ENCODE measurements at regions not wholly inside any gene's neighbourhood (a gene's known extent, or its start where the extent isn't known, plus 50 kb on each side); places are given as distances from the start of the nearest gene placed in this dataset.

DNA sequence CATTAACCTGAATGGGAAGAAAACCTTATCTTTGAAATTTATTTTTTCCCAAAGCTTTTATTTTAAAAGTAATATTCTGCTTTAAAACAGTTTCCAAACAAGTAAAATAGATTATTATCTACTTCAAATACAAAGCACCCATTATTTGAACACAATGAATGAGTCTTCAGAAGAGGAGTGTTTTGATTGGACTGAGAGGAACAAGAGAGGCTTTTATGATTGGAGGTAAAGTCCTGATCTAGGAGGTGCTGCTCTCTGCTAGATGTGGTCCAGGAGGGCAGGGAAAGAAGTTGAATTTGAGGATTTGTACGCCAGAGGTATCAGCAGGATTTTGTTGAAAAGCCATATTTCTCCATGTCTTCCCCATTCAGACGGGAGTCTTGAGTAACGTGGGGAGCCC, 900.7 kb downstream of the SOCS6 start:
- DNase-seq (ENCODE audit: low read depth, low spot score): no peak
- no peak overlapping the region for H3K27ac ChIP-seq

DNA sequence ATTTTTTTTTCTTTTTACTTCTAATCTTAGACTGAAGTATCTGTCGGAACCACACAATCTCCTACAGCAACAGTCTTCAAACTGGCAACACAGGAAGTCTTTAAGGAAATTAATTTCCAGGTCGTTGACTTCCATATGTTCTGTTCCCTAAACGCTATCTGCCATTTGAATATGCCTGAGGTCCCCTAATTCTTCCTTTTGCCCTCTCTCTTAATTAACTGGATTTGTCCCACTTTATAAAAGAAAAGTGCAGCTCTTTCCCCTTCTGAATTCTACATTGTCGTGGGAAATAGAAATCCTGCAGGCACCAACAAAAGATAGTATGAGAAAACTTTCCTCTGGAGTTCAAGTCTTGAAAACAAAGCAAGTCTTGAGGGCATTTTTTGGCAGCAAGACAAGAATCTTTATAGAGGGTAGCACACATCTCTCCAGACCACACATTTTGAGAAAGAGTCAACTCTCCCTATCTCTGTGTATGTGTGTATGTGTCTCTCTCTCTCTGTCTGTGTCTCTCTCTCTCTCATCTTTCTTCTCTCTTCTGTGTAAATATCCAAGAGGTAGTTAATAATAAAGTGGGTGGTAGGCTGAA, 879.8 kb downstream of the SOCS6 start:
- no peak overlapping the region for H3K27ac ChIP-seq
- no peak for DNase-seq (ENCODE audit: low read depth, low spot score)

DNA sequence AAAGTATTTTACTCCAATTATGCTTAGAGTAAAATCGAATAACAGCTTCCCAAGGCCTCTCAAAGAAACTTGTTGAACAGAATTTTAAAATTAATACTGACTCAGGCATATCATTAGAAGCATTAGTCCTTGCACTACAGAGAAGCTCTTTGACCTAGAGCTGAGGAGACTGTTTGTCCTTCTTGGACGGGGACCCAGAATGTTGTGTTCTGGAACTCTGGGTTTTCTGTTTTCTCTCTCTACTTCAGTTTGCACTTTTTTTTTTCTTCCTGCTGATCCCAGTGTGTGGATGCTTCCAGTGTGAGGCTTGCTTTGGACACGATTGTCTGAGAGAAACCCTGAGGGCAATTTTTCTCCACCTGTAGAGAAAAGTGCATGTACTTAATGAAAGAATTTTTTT, 847.6 kb downstream of the SOCS6 start:
- no peak overlapping the region for H3K27ac ChIP-seq
- no peak for DNase-seq (ENCODE audit: low read depth, low spot score)

DNA sequence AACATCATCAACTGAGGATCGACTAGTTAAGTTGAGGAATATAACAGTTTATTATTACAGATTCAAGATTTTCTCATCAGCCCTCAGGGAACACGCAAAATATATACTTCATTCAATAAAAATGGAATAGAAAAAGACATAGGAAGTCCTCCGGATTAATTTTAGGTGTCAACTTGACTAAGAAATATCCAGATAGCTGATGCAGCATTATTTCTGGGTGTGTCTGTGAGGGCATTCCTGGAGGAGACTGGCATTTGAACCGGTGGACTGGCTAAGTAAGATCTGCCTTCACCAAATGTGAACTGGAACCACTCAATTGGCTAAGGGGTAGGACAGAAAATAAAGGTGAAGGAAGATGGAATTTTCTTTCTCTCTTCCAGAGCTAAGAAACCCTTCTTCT, 845.3 kb downstream of the SOCS6 start:
- H3K27ac ChIP-seq: no peak overlapping the region
- no peak for DNase-seq (ENCODE audit: low read depth, low spot score)

DNA sequence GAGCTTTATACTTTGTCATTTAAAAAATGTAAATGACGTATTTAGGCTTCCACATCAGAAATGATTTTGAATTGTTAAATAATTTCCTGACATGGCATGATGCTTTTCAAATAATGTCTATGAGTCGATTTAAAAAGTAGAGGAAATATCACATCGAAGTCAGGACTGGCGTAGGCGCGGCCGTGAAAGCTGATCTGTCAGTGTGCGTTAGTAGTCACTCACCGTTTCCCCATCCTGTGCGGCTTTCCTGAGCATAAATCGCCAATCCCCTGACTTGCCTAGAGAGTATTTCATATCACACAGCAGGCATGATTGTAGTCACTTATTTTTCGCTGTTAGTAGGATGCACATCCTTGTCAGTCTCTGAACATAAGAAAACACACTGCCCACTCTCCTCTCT, 843.1 kb downstream of the SOCS6 start:
- DNase-seq (ENCODE audit: low read depth, low spot score): no peak
- no peak overlapping the region for H3K27ac ChIP-seq

DNA sequence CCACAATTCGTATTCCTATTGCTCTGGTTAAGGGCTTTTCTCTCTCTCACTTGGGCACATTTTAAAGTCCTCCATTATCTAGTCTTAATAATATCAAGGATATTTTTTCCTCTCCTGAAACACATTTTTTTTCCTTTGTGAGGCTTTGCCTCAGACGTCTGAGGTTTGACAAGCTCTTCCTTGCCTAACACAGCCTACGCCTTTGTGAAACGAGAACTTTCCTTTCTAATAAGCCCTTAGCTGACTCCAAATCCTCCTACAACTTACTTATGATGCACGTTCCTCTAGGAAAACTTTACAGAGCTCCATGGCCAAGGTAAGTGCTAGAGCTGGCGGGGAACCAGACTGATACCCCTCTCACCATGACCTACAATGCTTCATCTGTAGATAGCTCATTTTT, 841.5 kb downstream of the SOCS6 start:
- H3K27ac ChIP-seq: no peak overlapping the region
- no peak for DNase-seq (ENCODE audit: low read depth, low spot score)

DNA sequence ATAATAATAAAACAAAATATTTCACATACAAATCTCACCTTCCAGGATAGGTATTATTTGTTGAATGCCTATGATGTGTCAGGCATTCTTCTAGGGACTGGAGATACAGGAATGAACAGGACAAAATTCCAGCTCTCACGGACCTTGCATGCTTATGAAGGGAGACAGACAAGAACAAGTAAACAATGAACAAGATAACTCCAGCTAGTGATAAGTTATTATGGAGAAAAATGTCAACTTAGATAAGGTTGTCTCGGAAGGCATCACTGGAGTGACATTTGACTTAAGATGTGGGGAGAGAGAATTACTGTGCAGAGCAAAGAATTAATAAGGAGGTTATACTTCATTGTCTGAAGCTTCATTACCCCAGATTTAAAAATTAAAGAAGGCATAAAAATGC, 836.7 kb downstream of the SOCS6 start:
- no peak overlapping the region for H3K27ac ChIP-seq
- DNase-seq (ENCODE audit: low read depth, low spot score): no peak

DNA sequence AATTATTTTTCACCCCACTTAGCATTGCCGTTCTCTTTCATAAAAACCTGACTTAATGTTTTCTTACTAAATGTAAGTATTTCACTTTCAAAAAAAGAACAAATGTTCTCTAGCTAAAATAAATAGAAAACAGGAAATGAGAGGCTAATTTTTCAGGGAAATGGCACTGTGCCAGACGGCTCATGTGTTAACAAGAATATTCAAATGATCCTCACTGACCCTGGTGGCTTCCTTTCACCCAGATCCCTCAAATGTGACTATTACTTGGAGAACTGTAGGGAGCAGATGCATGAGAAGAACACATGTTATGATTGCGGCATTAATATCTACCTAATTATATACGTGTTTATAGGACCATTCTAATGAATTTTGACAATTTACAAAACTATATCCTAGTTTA, 827.7 kb downstream of the SOCS6 start:
- DNase-seq (ENCODE audit: low read depth, low spot score): no peak
- no peak overlapping the region for H3K27ac ChIP-seq

DNA sequence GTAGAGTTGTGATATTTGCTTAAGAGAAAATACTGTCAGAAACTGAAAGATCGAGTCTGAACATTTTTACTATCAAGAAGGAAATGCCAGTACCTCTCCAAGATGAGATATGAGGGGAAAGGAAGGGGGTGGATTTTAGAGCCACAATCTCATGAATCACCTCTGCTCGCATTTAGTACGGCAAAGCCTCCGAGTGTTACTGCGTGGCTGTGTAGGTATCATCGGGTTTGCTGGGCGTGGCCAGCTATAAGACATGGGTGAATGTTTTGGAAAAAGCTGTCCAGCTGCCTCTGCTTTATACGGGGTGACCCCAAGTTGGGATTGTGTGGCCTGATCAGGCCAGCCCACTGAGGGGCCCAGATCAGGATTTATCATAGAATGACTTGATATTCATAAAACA, 826.4 kb downstream of the SOCS6 start:
- no peak overlapping the region for H3K27ac ChIP-seq
- DNase-seq (ENCODE audit: low read depth, low spot score): no peak

DNA sequence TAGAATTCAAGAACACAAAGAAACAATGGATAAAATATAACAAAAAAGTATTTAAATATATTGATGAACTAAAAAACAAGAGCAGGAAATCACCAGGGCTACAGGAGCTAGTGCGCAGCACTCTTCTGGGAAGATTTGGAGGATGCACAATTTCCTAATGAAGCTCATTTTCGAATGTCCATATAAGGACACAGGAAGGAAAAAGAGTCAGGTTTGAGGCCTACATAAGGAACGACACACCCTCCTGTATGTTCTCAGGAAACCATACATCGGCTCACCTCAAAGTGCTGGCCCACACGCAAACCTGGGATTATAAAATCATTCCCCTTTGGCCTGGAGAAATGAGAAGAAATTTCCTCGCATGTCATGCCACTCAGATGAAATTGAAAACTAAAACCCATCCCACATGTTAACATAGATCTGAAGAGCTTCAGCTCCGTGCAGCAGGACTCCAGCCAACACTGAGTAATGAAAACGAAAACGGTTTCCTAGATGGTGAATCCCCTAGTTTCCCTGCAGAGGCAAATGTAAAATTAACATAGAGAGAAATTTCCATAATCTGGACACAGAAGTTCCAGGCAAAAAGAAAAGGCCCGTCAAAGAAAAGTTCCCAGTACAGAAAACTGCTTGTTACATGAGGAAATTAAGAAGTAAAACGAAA, 825.8 kb downstream of the SOCS6 start:
- no peak for DNase-seq (ENCODE audit: low read depth, low spot score)
- no peak overlapping the region for H3K27ac ChIP-seq

DNA sequence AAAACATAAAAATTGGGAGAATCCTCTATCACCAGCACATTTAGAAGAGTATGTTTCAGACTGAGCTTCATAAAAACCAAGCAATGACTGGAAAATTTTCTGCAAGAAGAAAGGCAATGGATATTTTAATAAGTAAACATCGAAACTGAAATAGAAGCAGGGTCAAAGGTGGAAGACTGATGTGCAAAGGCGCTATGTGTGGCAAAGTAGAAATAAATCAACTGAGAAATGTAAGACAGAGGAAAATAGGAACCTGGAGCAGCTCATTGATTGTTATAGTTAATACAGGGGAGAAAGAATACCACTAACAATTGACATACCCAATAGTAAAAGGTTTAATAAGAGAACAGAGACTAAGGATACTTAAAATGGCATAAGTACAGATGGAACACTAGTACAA, 818.4 kb downstream of the SOCS6 start:
- no peak for DNase-seq (ENCODE audit: low read depth, low spot score)
- H3K27ac ChIP-seq: no peak overlapping the region

DNA sequence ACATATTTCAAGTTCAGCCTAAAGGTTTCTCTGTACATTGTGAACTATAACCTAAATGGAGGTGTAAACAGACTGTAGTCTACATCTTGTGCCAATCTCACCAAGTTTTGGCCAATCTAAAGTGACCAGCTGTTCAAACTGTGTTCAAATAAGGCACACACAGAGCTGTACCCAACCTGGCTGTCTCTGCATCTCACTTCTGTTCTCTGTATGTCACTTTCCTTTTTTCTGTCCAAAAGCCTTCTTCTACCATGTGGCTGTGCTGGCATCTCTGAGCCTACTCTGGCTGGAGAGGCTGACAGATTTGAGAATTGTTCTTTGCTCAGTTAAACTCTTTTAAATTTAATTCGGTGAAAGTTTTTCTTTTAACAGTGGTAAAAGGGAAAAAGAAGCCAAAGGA, 817.9 kb downstream of the SOCS6 start:
- H3K27ac ChIP-seq: no peak overlapping the region
- DNase-seq (ENCODE audit: low read depth, low spot score): no peak

DNA sequence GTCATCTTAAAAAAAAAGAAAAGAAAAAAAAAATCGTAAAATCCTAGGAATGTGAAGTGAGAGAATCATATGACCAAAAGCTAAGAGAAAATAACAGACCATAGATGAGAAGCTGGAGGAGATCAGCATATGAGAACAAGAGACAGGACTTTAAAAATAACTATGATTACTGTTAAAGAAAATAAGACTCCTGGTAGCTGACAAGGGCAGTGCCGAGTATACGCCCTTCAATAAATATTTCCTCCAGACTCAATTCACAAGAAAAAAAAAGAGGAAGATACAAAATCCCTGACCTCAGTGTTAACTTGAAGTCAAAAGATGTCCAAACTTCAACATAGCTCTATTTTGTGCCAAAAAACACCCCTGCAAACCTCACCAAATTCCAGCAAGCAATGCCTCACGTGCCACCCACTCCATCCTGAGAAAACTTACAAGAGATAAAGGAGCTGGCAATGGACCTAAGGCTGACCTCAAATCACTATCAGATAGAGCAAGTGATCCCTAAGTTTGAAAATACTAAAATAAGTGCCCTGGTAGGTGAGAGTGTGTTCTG, 817.2 kb downstream of the SOCS6 start:
- DNase-seq (ENCODE audit: low read depth, low spot score): no peak

DNA sequence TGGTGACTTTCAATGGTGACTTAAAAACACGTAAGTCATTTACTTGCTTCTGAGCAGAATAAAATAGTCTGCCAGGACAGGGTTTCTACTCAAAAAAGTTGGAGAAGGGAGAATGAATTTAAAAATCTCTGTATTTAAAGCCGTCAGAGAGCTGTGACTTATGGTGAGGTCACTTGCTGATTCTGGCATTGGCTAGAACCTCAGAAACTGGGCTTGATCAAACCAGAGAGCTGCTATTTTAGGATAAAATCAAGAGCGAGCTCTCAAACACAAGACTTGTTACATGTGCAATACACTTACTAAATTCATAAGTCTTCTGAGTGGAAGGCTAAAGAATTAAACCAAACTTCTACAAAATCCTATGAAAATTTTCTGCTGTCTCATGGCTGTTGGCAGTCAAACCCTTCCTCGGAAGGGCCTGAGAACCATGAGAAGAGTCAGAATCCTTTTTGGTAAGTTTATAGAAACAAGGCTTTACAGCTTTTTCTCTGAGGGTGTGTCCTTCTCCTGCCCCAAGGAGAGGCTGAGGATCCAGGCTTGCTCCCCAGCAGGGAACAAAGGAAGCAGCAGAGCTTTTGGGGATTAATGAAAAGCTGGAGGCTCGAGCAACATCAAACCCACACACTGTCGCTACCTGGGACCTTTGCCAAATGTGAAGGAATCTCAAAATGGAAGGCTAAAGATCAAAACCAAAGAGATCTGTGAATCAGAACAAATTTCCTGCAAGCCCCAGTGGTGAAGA, 816.4 kb downstream of the SOCS6 start:
- DNase-seq (ENCODE audit: low read depth, low spot score): no peak
- no peak overlapping the region for H3K27ac ChIP-seq

More for the DNA sequence above, 817.2 kb downstream of the SOCS6 start:
- H3K27ac ChIP-seq: no peak overlapping the region

DNA sequence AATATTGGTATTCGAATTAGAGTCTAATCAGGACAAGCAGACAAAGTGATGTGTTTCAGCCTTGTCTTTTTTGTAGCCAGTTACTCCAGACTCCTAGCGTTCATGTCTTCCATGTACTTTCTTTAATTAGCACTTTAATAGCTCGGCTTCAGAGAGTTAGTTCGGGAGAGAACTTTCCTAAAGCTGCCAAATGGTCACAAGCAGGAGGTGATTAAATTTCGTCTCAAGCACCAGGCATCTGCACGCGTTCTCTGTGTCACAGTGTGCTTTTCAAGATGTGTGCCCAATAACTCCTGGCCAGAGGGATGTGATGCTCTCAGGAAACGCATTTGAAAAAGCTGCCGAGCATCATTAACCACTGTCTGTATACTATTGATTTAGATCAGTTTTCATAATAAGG, 790.8 kb downstream of the SOCS6 start:
- H3K27ac ChIP-seq: no peak overlapping the region
- DNase-seq (ENCODE audit: low read depth, low spot score): no peak

DNA sequence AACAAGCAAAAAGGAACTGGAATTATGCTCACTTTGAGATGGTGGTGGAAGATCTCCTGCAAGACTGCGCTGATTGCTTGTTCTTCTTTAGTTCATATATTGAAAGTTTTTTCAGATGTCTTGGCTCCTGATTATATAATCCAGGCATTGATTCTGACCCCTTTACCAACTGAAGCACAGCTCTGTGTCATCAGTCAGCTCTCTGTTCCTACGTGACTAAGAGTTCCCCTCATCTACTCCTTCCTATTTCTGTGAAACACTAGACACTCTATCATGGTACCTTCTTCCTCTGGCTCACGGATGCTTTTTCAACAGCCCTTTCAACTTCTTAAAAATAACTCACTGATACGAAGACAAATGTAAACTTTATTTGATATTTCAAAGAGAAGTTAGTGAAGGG, 788.6 kb downstream of the SOCS6 start:
- H3K27ac ChIP-seq: no peak overlapping the region
- no peak for DNase-seq (ENCODE audit: low read depth, low spot score)

DNA sequence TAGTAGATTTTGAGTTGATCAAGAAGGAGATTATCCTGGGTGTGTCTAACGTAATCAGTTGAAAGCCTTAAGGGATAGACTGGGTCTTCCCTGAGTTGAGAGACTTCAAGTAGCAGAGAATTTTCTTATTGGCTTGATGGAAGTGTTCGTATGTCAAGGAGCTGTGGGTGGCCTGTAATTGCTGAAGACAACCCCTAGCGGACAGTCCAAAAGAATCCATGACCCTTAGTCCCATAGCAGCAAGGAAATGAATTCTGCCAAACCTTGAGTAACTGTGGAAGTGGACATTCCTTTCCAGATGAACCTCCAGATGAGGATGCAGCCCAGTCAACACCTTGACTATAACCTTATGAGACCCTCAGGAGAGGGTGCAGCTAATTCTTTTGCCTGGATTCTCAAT, 786.3 kb downstream of the SOCS6 start:
- H3K27ac ChIP-seq: no peak overlapping the region
- DNase-seq (ENCODE audit: low read depth, low spot score): no peak

DNA sequence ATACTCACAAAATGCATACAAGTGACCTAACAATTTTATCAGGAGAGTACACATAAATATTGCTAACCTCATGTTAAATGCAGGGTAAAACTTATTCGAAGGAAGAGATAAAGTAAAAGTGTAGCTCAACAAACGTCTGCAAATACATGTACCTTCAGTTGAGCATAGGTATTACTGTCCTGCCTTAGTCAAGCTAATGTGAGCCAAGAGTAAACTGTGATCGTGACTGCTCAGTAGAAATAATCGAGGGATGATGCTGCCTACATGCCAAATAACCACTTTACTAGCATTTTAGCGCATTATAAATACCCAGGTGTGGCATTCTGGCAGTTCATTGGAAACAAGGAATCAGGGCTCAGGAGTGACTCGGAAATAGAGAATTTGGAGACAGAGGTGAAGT, 779.5 kb downstream of the SOCS6 start:
- no peak for DNase-seq (ENCODE audit: low read depth, low spot score)
- H3K27ac ChIP-seq: no peak overlapping the region

DNA sequence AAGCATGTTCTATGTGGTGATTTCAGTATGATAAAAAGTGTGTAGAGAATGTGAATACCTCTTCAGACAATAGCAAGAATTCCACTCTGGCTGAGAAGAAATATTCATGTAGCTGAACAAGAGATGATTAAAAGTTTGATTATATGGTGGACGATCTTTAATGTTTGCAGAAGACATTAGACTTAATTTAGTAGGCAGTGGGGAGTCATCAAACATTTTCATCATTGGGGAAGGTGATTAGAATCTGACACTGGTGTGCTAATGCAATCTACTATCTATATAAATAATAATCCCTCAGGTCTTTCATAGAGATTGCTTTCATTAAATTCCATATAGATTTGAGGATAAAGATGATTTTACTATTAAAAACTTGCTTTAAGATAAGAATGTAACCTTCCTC, 761.0 kb downstream of the SOCS6 start:
- no peak overlapping the region for H3K27ac ChIP-seq
- DNase-seq (ENCODE audit: low read depth, low spot score): no peak

DNA sequence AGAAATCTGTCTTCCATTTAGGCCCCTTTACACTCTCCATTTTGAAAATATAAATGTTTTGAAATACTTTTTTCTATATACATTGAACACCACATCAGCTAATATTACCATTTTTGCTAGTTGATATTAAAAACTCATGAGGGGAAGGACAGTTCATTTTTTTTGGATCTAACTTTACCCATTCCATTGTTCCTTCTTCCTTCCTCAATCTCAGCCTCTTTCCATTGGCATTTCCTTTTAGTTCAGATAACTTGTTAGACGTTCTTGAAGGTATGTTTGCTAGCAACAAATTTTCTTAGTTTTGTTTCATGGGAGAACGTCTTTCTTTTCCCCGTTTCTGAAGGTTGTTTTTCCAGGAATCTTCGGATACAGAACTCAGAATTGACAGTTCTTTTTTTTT, 759.0 kb downstream of the SOCS6 start:
- no peak for DNase-seq (ENCODE audit: low read depth, low spot score)
- H3K27ac ChIP-seq: no peak overlapping the region

DNA sequence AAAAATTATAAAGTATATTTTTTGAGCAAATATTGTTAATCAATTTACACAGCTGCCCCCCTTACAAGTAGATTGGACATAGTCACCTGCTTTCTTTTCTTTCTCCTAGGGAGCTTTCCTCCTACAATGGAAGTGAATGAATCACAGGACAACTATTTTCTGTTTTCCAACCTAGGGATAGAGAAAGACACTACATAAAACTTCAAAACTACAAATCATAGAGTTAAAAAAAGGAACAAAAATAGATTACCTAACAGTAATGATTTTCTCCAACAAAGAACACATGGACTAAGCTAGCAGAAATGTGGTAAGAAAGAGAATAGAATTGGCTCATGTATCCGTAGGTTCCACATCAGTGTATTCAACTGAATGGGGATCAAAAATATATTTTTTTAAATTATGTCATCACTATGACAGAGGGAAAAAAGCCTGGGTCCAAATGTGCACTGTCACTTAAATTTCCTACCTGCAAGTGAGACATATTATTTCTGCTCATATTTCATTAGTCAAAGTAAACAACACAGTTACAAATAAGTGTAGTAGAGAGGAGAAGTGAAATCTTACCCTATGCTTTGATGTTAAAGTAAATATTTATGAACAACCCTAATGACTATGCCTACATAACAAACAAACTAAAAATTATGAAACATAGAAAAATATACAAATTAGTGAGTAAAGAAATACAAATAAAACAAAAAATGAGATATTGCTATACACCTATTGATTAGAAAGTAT, 756.7 kb downstream of the SOCS6 start:
- DNase-seq (ENCODE audit: low read depth, low spot score): no peak
- peak overlapping the region; percentile 9 for H3K27ac ChIP-seq

Data from epithelial cell of prostate (primary cell).